ENCODE measurements at regions not wholly inside any gene's neighbourhood (a gene's known extent, or its start where the extent isn't known, plus 50 kb on each side); places are given as distances from the start of the nearest gene placed in this dataset.

- in situ Hi-C loops (cut with MboI; ENCODE audit: low sequenced_read_pairs), result no loop called here
Observed at GRCh38 chr2:164186591-164186990, 434.7 kb downstream of the GRB14 start.

GRCh38 chr2:164182116-164182627, 439.1 kb downstream of the GRB14 start:
- in situ Hi-C loops (cut with MboI; ENCODE audit: low sequenced_read_pairs), result no loop called here

GRCh38 chr2:164178835-164179465, 442.3 kb downstream of the GRB14 start:
- in situ Hi-C loops (cut with MboI; ENCODE audit: low sequenced_read_pairs), result no loop called here

- in situ Hi-C loops (cut with MboI; ENCODE audit: low sequenced_read_pairs), result no loop called here
Observed at GRCh38 chr2:164164602-164165001, 428.8 kb upstream of the FIGN start.

- in situ Hi-C loops (cut with MboI; ENCODE audit: low sequenced_read_pairs), result no loop called here
Observed at GRCh38 chr2:164155558-164155957, 419.8 kb upstream of the FIGN start.

- in situ Hi-C loops (cut with MboI; ENCODE audit: low sequenced_read_pairs), result no loop called here
Observed at GRCh38 chr2:164151522-164151921, 415.7 kb upstream of the FIGN start.

GRCh38 chr2:164150604-164151003, 414.8 kb upstream of the FIGN start:
- in situ Hi-C loops (cut with MboI; ENCODE audit: low sequenced_read_pairs), result no loop called here

GRCh38 chr2:164146441-164146840, 410.6 kb upstream of the FIGN start:
- in situ Hi-C loops (cut with MboI; ENCODE audit: low sequenced_read_pairs), result no loop called here

GRCh38 chr2:164145093-164145987, 409.5 kb upstream of the FIGN start:
- in situ Hi-C loops (cut with MboI; ENCODE audit: low sequenced_read_pairs), result no loop called here

GRCh38 chr2:164143183-164143930, 407.5 kb upstream of the FIGN start:
- in situ Hi-C loops (cut with MboI; ENCODE audit: low sequenced_read_pairs), result no loop called here

- in situ Hi-C loops (cut with MboI; ENCODE audit: low sequenced_read_pairs), result no loop called here
Observed at GRCh38 chr2:164142755-164143154, 406.9 kb upstream of the FIGN start.

- in situ Hi-C loops (cut with MboI; ENCODE audit: low sequenced_read_pairs), result no loop called here
Observed at GRCh38 chr2:164141271-164141670, 405.5 kb upstream of the FIGN start.

GRCh38 chr2:164138750-164139149, 402.9 kb upstream of the FIGN start:
- in situ Hi-C loops (cut with MboI; ENCODE audit: low sequenced_read_pairs), result no loop called here

- in situ Hi-C loops (cut with MboI; ENCODE audit: low sequenced_read_pairs), result no loop called here
Observed at GRCh38 chr2:164134336-164134735, 398.5 kb upstream of the FIGN start.

- in situ Hi-C loops (cut with MboI; ENCODE audit: low sequenced_read_pairs), result no loop called here
Observed at GRCh38 chr2:164127971-164128527, 392.2 kb upstream of the FIGN start.

- in situ Hi-C loops (cut with MboI; ENCODE audit: low sequenced_read_pairs), result no loop called here
Observed at GRCh38 chr2:164126960-164127660, 391.3 kb upstream of the FIGN start.

- in situ Hi-C loops (cut with MboI; ENCODE audit: low sequenced_read_pairs), result no loop called here
Observed at GRCh38 chr2:164115806-164116205, 380.0 kb upstream of the FIGN start.

- in situ Hi-C loops (cut with MboI; ENCODE audit: low sequenced_read_pairs), result no loop called here
Observed at GRCh38 chr2:164114937-164115336, 379.1 kb upstream of the FIGN start.

- in situ Hi-C loops (cut with MboI; ENCODE audit: low sequenced_read_pairs), result no loop called here
Observed at GRCh38 chr2:164112105-164112504, 376.3 kb upstream of the FIGN start.

- in situ Hi-C loops (cut with MboI; ENCODE audit: low sequenced_read_pairs), result no loop called here
Observed at GRCh38 chr2:164110515-164110914, 374.7 kb upstream of the FIGN start.
